GM12865 (cell line): ENCODE measurements at regions not wholly inside any gene's neighbourhood (a gene's known extent, or its start where the extent isn't known, plus 50 kb on each side); places are given as distances from the start of the nearest gene placed in this dataset.
"Not testable (repeated sequence)": the region's sequence is repeated elsewhere in the genome, so short reads cannot be mapped to it uniquely, and the experiment has no call there.

ENCODE experiments used
- DNase-seq: peaks from one replicate; pipeline ENCODE4 v3.0.0; 2010; ENCODE audit warnings: low read depth
- H3K4me3 ChIP-seq: 2 replicates; pipeline ENCODE4 v1.5.1; 2011; ENCODE audit warnings: mild to moderate bottlenecking, low read depth, low read length, control low read depth
- CTCF ChIP-seq: IDR thresholded peaks from 2 replicates; pipeline ENCODE4 v1.5.1; 2011; ENCODE audit warnings: low read length, control low read depth, low read depth, inconsistent platforms; ENCODE audit not compliant: insufficient read depth; ENCODE audit errors: missing control alignments

GRCh38 chr3:163362151-163362550 lies 1716.1 kb downstream of the SI start:
- TF ChIP-seq CTCF: no peak
- no peak overlapping the region for H3K4me3 ChIP-seq

GRCh38 chr3:163361357-163361878 lies 1716.9 kb downstream of the SI start:
- not testable (repeated sequence) for H3K4me3 ChIP-seq, DNase-seq

More at GRCh38 chr3:163362151-163362550, 1716.1 kb downstream of the SI start:
- no peak for DNase-seq

GRCh38 chr3:163347944-163348343 lies 1730.4 kb downstream of the SI start:
- DNase-seq: no peak
- no peak for TF ChIP-seq CTCF
- no peak overlapping the region for H3K4me3 ChIP-seq

GRCh38 chr3:163335429-163335828 lies 1742.9 kb downstream of the SI start:
- no peak for DNase-seq
- H3K4me3 ChIP-seq: no peak overlapping the region
- no peak for TF ChIP-seq CTCF

- no peak overlapping the region for H3K4me3 ChIP-seq
- no peak for TF ChIP-seq CTCF
- DNase-seq: no peak
These were observed 1749.6 kb downstream of the SI start for GRCh38 chr3:163328680-163329079.

- TF ChIP-seq CTCF: no peak
- DNase-seq: no peak
- H3K4me3 ChIP-seq: no peak overlapping the region
These were observed 1751.2 kb downstream of the SI start for GRCh38 chr3:163327086-163327485.

- no peak for TF ChIP-seq CTCF
- H3K4me3 ChIP-seq: no peak overlapping the region
- DNase-seq: no peak
These were observed 1762.5 kb downstream of the SI start for GRCh38 chr3:163315786-163316185.

- no peak for TF ChIP-seq CTCF
- no peak for DNase-seq
- no peak overlapping the region for H3K4me3 ChIP-seq
These were observed 1771.9 kb downstream of the SI start for GRCh38 chr3:163306405-163306804.
